ENCODE measurements at regions not wholly inside any gene's neighbourhood (a gene's known extent, or its start where the extent isn't known, plus 50 kb on each side); places are given as distances from the start of the nearest gene placed in this dataset.

DNA sequence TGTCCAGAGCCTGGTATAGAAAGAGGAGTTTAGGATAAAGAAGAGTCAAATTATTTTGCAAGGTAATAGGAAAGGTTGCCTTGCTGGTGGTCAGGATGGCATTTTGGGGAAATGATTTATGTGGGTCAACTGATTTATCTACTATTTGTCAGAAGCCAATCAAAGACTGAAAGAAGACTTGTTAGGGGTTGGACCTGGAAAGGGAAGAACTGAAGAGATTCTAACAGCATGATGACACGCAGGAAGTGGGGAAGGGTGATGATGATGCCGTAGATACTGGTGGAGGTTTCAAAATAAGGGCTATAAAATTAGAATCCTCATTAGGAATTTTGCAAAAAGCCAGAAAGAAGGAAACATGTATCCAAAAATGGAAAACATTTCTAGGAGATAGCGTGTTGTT lies 60.7 kb upstream of the FGF14 start:
- H3K9me3 ChIP-seq (ENCODE audit: control insufficient read depth, insufficient read depth, low read length), result no peaks in the 10 kb centered on the region
- no peaks in the 10 kb centered on the region for H3K27me3 ChIP-seq (ENCODE audit: control insufficient read depth, insufficient read depth, low read length)
- H3K4me3 ChIP-seq (ENCODE audit: low read depth, low read length), result no peak overlapping the region
- ChIA-PET CTCF (no interaction called here), POLR2A (no interaction called here)
- no peak overlapping the region for H3K27ac ChIP-seq (ENCODE audit: low read depth, low read length)
- DNase-seq (ENCODE audit: low read depth, low spot score), result no peak
- TF ChIP-seq, protein P1, sequence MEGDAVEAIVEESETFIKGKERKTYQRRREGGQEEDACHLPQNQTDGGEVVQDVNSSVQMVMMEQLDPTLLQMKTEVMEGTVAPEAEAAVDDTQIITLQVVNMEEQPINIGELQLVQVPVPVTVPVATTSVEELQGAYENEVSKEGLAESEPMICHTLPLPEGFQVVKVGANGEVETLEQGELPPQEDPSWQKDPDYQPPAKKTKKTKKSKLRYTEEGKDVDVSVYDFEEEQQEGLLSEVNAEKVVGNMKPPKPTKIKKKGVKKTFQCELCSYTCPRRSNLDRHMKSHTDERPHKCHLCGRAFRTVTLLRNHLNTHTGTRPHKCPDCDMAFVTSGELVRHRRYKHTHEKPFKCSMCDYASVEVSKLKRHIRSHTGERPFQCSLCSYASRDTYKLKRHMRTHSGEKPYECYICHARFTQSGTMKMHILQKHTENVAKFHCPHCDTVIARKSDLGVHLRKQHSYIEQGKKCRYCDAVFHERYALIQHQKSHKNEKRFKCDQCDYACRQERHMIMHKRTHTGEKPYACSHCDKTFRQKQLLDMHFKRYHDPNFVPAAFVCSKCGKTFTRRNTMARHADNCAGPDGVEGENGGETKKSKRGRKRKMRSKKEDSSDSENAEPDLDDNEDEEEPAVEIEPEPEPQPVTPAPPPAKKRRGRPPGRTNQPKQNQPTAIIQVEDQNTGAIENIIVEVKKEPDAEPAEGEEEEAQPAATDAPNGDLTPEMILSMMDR (IDR thresholded peaks at IDR 0.05; ENCODE audit: low read depth, low read length), result no peak

DNA sequence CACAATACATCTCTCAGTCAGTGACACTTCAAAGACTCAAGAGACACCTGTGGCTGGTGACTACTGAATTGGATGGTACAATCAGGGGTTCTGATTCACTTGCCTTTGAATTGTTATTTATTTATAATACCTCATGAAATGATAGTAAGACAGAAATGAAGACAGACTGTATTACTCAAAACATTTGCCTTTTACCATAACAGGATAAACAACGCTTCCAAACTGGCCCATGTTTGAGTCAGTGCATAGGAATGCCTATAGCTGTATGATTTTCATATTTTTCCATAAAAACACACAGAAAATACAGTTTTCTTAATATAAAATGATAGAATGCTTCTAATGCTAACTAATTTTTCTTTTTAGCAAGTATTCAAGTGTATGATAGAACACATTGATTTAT lies 59.5 kb upstream of the FGF14 start:
- no peaks in the 10 kb centered on the region for H3K27me3 ChIP-seq (ENCODE audit: control insufficient read depth, insufficient read depth, low read length)
- ChIA-PET POLR2A (no interaction called here), CTCF (no interaction called here)
- TF ChIP-seq, protein P1 (IDR thresholded peaks at IDR 0.05; ENCODE audit: low read depth, low read length), result no peak
- H3K9me3 ChIP-seq (ENCODE audit: control insufficient read depth, insufficient read depth, low read length), result no peaks in the 10 kb centered on the region
- no peak overlapping the region for H3K27ac ChIP-seq (ENCODE audit: low read depth, low read length)
- DNase-seq (ENCODE audit: low read depth, low spot score), result no peak
- H3K4me3 ChIP-seq (ENCODE audit: low read depth, low read length), result no peak overlapping the region

DNA sequence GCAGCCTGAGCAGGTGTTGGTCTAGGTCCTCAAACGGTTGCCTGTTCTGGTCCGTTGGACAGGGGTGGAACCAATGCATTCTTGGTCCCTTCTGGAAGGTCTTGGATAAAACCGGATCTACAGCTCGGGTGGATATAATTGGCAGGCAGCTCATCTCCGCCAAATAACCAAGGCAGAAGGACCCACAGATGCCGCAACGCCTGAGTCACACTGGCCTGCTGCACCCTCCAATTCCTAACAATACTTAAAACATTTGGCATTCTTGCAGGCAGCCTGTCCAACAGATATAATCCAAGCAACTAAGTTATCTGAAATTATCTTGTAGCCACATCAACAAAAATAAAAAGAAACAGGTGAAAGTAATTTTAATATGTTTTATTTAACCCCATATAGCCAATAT lies 59.0 kb upstream of the FGF14 start:
- TF ChIP-seq, protein P1 (IDR thresholded peaks at IDR 0.05; ENCODE audit: low read depth, low read length), result no peak
- no peaks in the 10 kb centered on the region for H3K27me3 ChIP-seq (ENCODE audit: control insufficient read depth, insufficient read depth, low read length)
- H3K9me3 ChIP-seq (ENCODE audit: control insufficient read depth, insufficient read depth, low read length), result no peaks in the 10 kb centered on the region
- H3K27ac ChIP-seq (ENCODE audit: low read depth, low read length), result no peak overlapping the region
- CTCF ChIA-PET, result no interaction called here
- DNase-seq (ENCODE audit: low read depth, low spot score), result no peak
- POLR2A ChIA-PET, result no interaction called here
- no peak overlapping the region for H3K4me3 ChIP-seq (ENCODE audit: low read depth, low read length)

DNA sequence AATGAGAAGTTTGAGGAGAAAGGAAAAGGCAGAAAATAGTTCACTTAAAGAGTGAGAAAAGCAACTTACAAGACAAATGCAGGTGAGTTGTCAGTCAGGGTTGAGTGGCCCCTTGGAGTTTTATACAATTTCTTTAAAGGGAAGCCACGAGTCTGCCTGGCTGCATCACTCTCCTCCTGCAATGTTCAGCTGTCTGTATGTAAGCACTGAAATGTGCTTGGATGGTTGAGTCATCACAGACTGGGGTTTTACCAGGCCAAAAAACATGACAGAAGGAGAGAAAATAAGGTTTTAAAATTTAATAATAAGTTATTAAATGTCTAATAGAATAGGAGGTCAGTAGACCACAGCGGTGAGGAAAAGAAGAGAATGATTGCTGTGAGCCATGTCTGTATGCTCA lies 51.0 kb upstream of the FGF14 start:
- DNase-seq (ENCODE audit: low read depth, low spot score), result no peak

More for the DNA sequence above, 51.0 kb upstream of the FGF14 start:
- CTCF ChIA-PET, result no interaction called here
- Histone ChIP-seq H3K27ac (ENCODE audit: low read depth, low read length) (no peak overlapping the region), H3K4me3 (ENCODE audit: low read depth, low read length) (no peak overlapping the region), H3K27me3 (ENCODE audit: control insufficient read depth, insufficient read depth, low read length) (no peaks in the 10 kb centered on the region), H3K9me3 (ENCODE audit: control insufficient read depth, insufficient read depth, low read length) (no peaks in the 10 kb centered on the region)
- POLR2A ChIA-PET, result no interaction called here
- TF ChIP-seq, protein P1 (IDR thresholded peaks at IDR 0.05; ENCODE audit: low read depth, low read length), result no peak

All from AG04450 (cell line).